H1 (cell line): ENCODE measurements at regions not wholly inside any gene's neighbourhood (a gene's known extent, or its start where the extent isn't known, plus 50 kb on each side); places are given as distances from the start of the nearest gene placed in this dataset.

Source experiments
- CTCF ChIA-PET: fragments of 300-600 bp; sonication (Branson Sonifier 250); formaldehyde crosslinking; loops from one replicate; lab custom pipeline; 2021; ENCODE audit not compliant: partially characterized antibody; lab: Charles Lee
- POLR2A ChIA-PET: fragments of 300-600 bp; sonication (Branson Sonifier 250); formaldehyde crosslinking; loops from one replicate; lab custom pipeline; 2021; ENCODE audit warnings: inconsistent platforms; ENCODE audit not compliant: partially characterized antibody; lab: Charles Lee
- DNase-seq, 2 experiments: peaks; one replicate each; pipeline versions ENCODE4 v3.0.0 to v3.0.0-alpha.2; 2010 to 2022; ENCODE audit warnings: low spot score in 2 of 2, low read depth in 1 of 2, mixed read lengths in 1 of 2
- FAIRE-seq: peaks from 2 replicates; lab custom pipeline; 2011; peaks lifted over from hg19 to GRCh38; lab: Jason Lieb, UNC
- H2AFZ ChIP-seq: 2 replicates; pipeline ENCODE4 v1.8.1; 2012; ENCODE audit warnings: low read length, inconsistent platforms
- H2AK5ac ChIP-seq: 2 replicates; pipeline ENCODE4 v1.6.1; 2013; ENCODE audit warnings: low read depth, low read length
- H2BK120ac ChIP-seq: replicated peaks from 2 replicates; pipeline ENCODE3; 2013; ENCODE audit warnings: low read depth, low read length, inconsistent platforms
- H2BK12ac ChIP-seq: 2 replicates; pipeline ENCODE4 v1.6.1; 2013; ENCODE audit warnings: low read depth, low read length
- H2BK15ac ChIP-seq: 2 replicates; pipeline ENCODE4 v1.6.1; 2013; ENCODE audit warnings: low read length
- H2BK20ac ChIP-seq: 2 replicates; pipeline ENCODE4 v1.6.1; 2013; ENCODE audit warnings: low read length
- H2BK5ac ChIP-seq: 2 replicates; pipeline ENCODE4 v1.6.1; 2013; ENCODE audit warnings: low read depth, low read length
- H3K14ac ChIP-seq: 2 replicates; pipeline ENCODE4 v1.6.1; 2013; ENCODE audit warnings: inconsistent platforms; ENCODE audit not compliant: insufficient read length
- H3K18ac ChIP-seq: 2 replicates; pipeline ENCODE4 v1.6.1; 2013; ENCODE audit warnings: low read length; ENCODE audit errors: extremely low read depth
- H3K23ac ChIP-seq: 2 replicates; pipeline ENCODE4 v1.6.1; 2013; ENCODE audit warnings: inconsistent platforms; ENCODE audit not compliant: insufficient read length
- H3K23me2 ChIP-seq: 2 replicates; pipeline ENCODE4 v1.6.1; 2013; ENCODE audit warnings: low read depth, low read length
- H3K27ac ChIP-seq: 2 replicates; pipeline ENCODE4 v1.6.1; 2011; ENCODE audit warnings: low read depth, low read length, inconsistent platforms
- H3K27me3 ChIP-seq, 4 experiments: replicated peaks in 1 of 4; 1 replicate in 1 of 4; 2 replicates in 3 of 4; pipeline versions ENCODE4 v1.6.1 to v1.8.1; 2011 to 2013; ENCODE audit warnings: low read length in 3 of 4, mild to moderate bottlenecking in 3 of 4, inconsistent platforms in 2 of 4, mixed read lengths in 2 of 4, moderate library complexity in 1 of 4; ENCODE audit not compliant: control insufficient read depth in 3 of 4, insufficient read depth in 3 of 4; ENCODE audit errors: extremely low read depth in 1 of 4
- H3K36me3 ChIP-seq, 4 experiments: 2 replicates each; pipeline versions ENCODE4 v1.6.1 to v1.8.1; 2011 to 2013; ENCODE audit warnings: mild to moderate bottlenecking in 4 of 4, low read length in 3 of 4, moderate library complexity in 2 of 4, control low read depth in 1 of 4, inconsistent platforms in 1 of 4; ENCODE audit not compliant: insufficient read depth in 4 of 4, control insufficient read depth in 2 of 4
- H3K4ac ChIP-seq: replicated peaks from 2 replicates; pipeline ENCODE3; 2013; ENCODE audit warnings: low read length, low read depth, mixed read lengths, inconsistent platforms; ENCODE audit not compliant: insufficient read length
- H3K4me1 ChIP-seq, 4 experiments: replicated peaks in 1 of 4; 1 replicate in 1 of 4; 2 replicates in 3 of 4; pipeline versions ENCODE4 v1.6.1 to v1.8.1; 2011 to 2013; ENCODE audit warnings: low read length in 3 of 4, inconsistent platforms in 2 of 4, mixed read lengths in 1 of 4; ENCODE audit not compliant: insufficient read depth in 4 of 4, control insufficient read depth in 3 of 4
- H3K4me2 ChIP-seq, 2 experiments: 2 replicates each; pipeline versions ENCODE4 v1.6.1 to v1.8.1; 2011 to 2013; ENCODE audit warnings: low read depth in 2 of 2, low read length in 2 of 2, control low read depth in 1 of 2, inconsistent platforms in 1 of 2, mild to moderate bottlenecking in 1 of 2; ENCODE audit not compliant: insufficient read depth in 1 of 2
- H3K4me3 ChIP-seq, 4 experiments: fragments of 200-600, 300-600 bp in 1 of 4; sonication (generic), shearing (Covaris generic), sonication (Bioruptor Twin) in 1 of 4; 2 replicates each; pipeline versions ENCODE4 v1.5.1 to v1.8.1; 2011 to 2016; ENCODE audit warnings: low read length in 4 of 4, low read depth in 3 of 4, control low read depth in 2 of 4, inconsistent platforms in 2 of 4, mild to moderate bottlenecking in 2 of 4, mixed read lengths in 1 of 4, moderate library complexity in 1 of 4; ENCODE audit not compliant: insufficient read depth in 2 of 4; ENCODE audit errors: extremely low read depth in 1 of 4
- H3K56ac ChIP-seq: replicated peaks from 2 replicates; pipeline ENCODE3; 2013; ENCODE audit warnings: low read depth, mild to moderate bottlenecking, mixed read lengths, low read length, inconsistent platforms; ENCODE audit not compliant: insufficient read length
- H3K79me1 ChIP-seq: 2 replicates; pipeline ENCODE4 v1.6.1; 2013; ENCODE audit warnings: low read depth, low read length, control low read depth
- H3K79me2 ChIP-seq, 2 experiments: 2 replicates each; pipeline versions ENCODE4 v1.6.1 to v1.8.1; 2012 to 2013; ENCODE audit warnings: low read length in 2 of 2, mild to moderate bottlenecking in 2 of 2, inconsistent platforms in 1 of 2; ENCODE audit not compliant: insufficient read depth in 2 of 2, control insufficient read depth in 1 of 2
- H3K9ac ChIP-seq, 4 experiments: replicated peaks in 1 of 4; 1 replicate in 1 of 4; 2 replicates in 3 of 4; pipeline versions ENCODE4 v1.6.1 to v1.8.1; 2011 to 2013; ENCODE audit warnings: low read depth in 3 of 4, low read length in 3 of 4, control low read depth in 2 of 4, mild to moderate bottlenecking in 2 of 4, moderate library complexity in 2 of 4, inconsistent platforms in 1 of 4; ENCODE audit errors: extremely low read depth in 1 of 4
- H3K9me3 ChIP-seq, 2 experiments: 2 replicates each; pipeline versions ENCODE4 v1.6.1 to v1.8.1; 2012 to 2013; ENCODE audit warnings: mild to moderate bottlenecking in 2 of 2, moderate library complexity in 2 of 2, control low read depth in 1 of 2, inconsistent platforms in 1 of 2, low read depth in 1 of 2, low read length in 1 of 2, mixed read lengths in 1 of 2; ENCODE audit not compliant: insufficient read depth in 2 of 2
- H4K20me1 ChIP-seq, 2 experiments: replicated peaks in 1 of 2; 2 replicates each; pipeline versions ENCODE3 to v1.8.1; 2011 to 2013; ENCODE audit warnings: inconsistent platforms in 2 of 2, low read length in 2 of 2, mild to moderate bottlenecking in 1 of 2; ENCODE audit not compliant: insufficient read depth in 2 of 2, control insufficient read depth in 1 of 2
- H4K5ac ChIP-seq: 2 replicates; pipeline ENCODE4 v1.6.1; 2013; ENCODE audit warnings: low read length, low read depth, mixed read lengths, inconsistent platforms; ENCODE audit not compliant: insufficient read length
- H4K8ac ChIP-seq: 2 replicates; pipeline ENCODE4 v1.8.0; 2013; ENCODE audit warnings: mild to moderate bottlenecking, moderate library complexity, low read length, inconsistent platforms; ENCODE audit not compliant: insufficient read depth; ENCODE audit errors: extremely low read depth
- H4K91ac ChIP-seq: replicated peaks from 2 replicates; pipeline ENCODE3; 2013; ENCODE audit warnings: low read length, mixed read lengths, inconsistent platforms; ENCODE audit not compliant: insufficient read length
- CEBPB ChIP-seq: IDR thresholded peaks from 2 replicates; pipeline ENCODE4 v1.6.1; 2012; ENCODE audit warnings: low read depth, low read length
- CHD1 ChIP-seq: IDR thresholded peaks from 2 replicates; pipeline ENCODE4 v1.6.1; 2012; ENCODE audit warnings: low read depth, low read length, improper control_type of control experiment
- CREB1 ChIP-seq: IDR thresholded peaks from 2 replicates; pipeline ENCODE4 v1.6.1; 2012; ENCODE audit warnings: inconsistent platforms
- E2F6 ChIP-seq: IDR thresholded peaks from 2 replicates; pipeline ENCODE4 v1.6.1; 2012; ENCODE audit warnings: inconsistent platforms
- FOSL1 ChIP-seq: IDR thresholded peaks from 2 replicates; pipeline ENCODE4 v1.6.1; 2011; ENCODE audit warnings: mild to moderate bottlenecking, low read depth, low read length, moderate library complexity; ENCODE audit not compliant: insufficient read depth
- GTF2F1 ChIP-seq: IDR thresholded peaks from 2 replicates; pipeline ENCODE4 v1.6.1; 2012; ENCODE audit warnings: low read depth, low read length, improper control_type of control experiment, borderline replicate concordance
- NANOG ChIP-seq: IDR thresholded peaks from 2 replicates; pipeline ENCODE4 v1.6.1; 2011; ENCODE audit warnings: low read length, low read depth, mild to moderate bottlenecking, inconsistent platforms; ENCODE audit not compliant: insufficient read depth, poor library complexity, severe bottlenecking
- RAD21 ChIP-seq, 2 experiments: IDR thresholded peaks in 1 of 2; conservative IDR thresholded peaks in 1 of 2; 2 replicates each; pipeline ENCODE4 v1.6.1; 2011; ENCODE audit warnings: low read depth in 2 of 2, low read length in 2 of 2, improper control_type of control experiment in 1 of 2, inconsistent platforms in 1 of 2, mild to moderate bottlenecking in 1 of 2, moderate library complexity in 1 of 2
- RNF2 ChIP-seq: fragments of 200-900, 300-1000 bp; sonication (generic); IDR thresholded peaks from 2 replicates; pipeline ENCODE4 v1.7.1; 2016; ENCODE audit warnings: borderline replicate concordance, low read depth, mild to moderate bottlenecking, antibody characterized with exemption, low read length; ENCODE audit not compliant: poor library complexity, severe bottlenecking; ENCODE audit errors: missing control alignments
- SAP30 ChIP-seq: fragments of 300-600 bp; sonication (generic); IDR thresholded peaks from 2 replicates; pipeline ENCODE4 v1.7.1; 2012; ENCODE audit warnings: low read length, moderate library complexity, mild to moderate bottlenecking, inconsistent platforms; ENCODE audit not compliant: insufficient read depth, insufficient replicate concordance
- SIX5 ChIP-seq: IDR thresholded peaks from 2 replicates; pipeline ENCODE4 v1.6.1; 2011; ENCODE audit warnings: mild to moderate bottlenecking, low read depth, low read length
- SP2 ChIP-seq: IDR thresholded peaks from 2 replicates; pipeline ENCODE4 v1.6.1; 2012; ENCODE audit warnings: mild to moderate bottlenecking, low read length, inconsistent platforms
- TAF1 ChIP-seq: IDR thresholded peaks from 2 replicates; pipeline ENCODE4 v1.6.1; 2011; ENCODE audit warnings: mild to moderate bottlenecking, low read depth, low read length
- TEAD4 ChIP-seq: IDR thresholded peaks from 2 replicates; pipeline ENCODE4 v1.6.1; 2012; ENCODE audit warnings: low read depth, low read length, inconsistent platforms, mixed read lengths
- WGBS, 2 experiments: shearing (Covaris generic) in 1 of 2; methylation state at CpG; one replicate each; pipeline versions ENCODE4 v1.1.6 to v1.1.7; 2013 to 2015; ENCODE audit warnings: low lambda C conversion rate in 2 of 2, mixed read lengths in 2 of 2, inconsistent platforms in 1 of 2, low coverage in 1 of 2, missing lambda C conversion rate in 1 of 2; ENCODE audit not compliant: insufficient replicate concordance in 2 of 2, insufficient coverage in 1 of 2, insufficient read length in 1 of 2; ENCODE audit errors: extremely low coverage in 1 of 2, missing lambda C conversion rate in 1 of 2; 5-methylcytosine and 5-hydroxymethylcytosine counted together

DNA sequence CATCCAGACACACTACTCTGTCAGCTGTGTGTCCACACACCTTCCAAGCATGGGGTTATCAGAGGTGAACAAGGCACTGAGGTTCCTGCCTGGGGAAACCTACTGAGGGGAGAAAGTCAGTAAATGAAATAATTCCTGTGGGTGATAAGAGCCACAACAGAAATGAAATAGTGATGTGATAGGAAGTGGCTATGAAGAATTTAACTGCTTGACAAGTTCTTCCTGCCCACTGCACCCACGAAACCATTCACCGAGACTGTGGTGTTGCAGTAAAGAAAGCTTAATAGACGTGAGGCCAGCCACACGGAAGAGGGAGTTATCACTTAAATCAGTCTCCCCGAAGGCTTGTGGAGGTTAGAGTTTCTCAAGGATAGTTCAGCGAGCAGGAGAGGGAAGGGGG is 353.1 kb downstream of the UQCRFS1 start:
- Histone ChIP-seq H4K91ac (no peak overlapping the region), H4K5ac (no peak overlapping the region), H4K20me1 (no peaks in the 10 kb centered on the region), H4K8ac (no peak overlapping the region), H3K56ac (no peak overlapping the region), H3K18ac (no peak overlapping the region), H3K79me2 (no peaks in the 10 kb centered on the region), H2BK15ac (no peak overlapping the region), H3K4ac (no peak overlapping the region), H3K23ac (no peak overlapping the region), H3K79me1 (no peaks in the 10 kb centered on the region), H2BK5ac (no peak overlapping the region), H3K4me3 (no peak overlapping the region), H2BK12ac (no peak overlapping the region), H3K9me3 (no peaks in the 10 kb centered on the region), H2AFZ (no peak overlapping the region), H3K9ac (no peak overlapping the region), H3K23me2 (no peaks in the 10 kb centered on the region), H3K4me1 (no peaks in the 10 kb centered on the region; a peak in 1 of 7 replicates), H3K27me3 (no peaks in the 10 kb centered on the region; a peak in 1 of 7 replicates), H3K14ac (no peak overlapping the region), H2BK20ac (no peak overlapping the region), H3K4me2 (no peak overlapping the region), H3K36me3 (no peaks in the 10 kb centered on the region), H2AK5ac (no peak overlapping the region), H3K27ac (no peak overlapping the region), H2BK120ac (no peak overlapping the region)
- WGBS, 2 experiments: 79% methylated on average over 6 of the region's 6 CpGs; no CpG with 5 or more reads in 1 of the 2 experiments
- CTCF ChIA-PET: interaction anchor here (2.1 kb wide), 1 partner anchor 123 kb away, joined by 12 read pairs; no protein-coding TSS in a partner anchor
- DNase-seq: no peak
- POLR2A ChIA-PET: no interaction called here
- FAIRE-seq: no peak
- TF ChIP-seq FOSL1 (no peak), SIX5 (no peak), SAP30 (no peak), E2F6 (no peak), CHD1 (no peak), CREB1 (no peak), TEAD4 (no peak), CEBPB (no peak), RAD21 (IDR thresholded peaks at IDR 0.05 in 1 of 2, conservative IDR thresholded peaks at IDR 0.05 in 1 of 2; ENCODE audit: low read depth in 2 of 2, low read length in 2 of 2) (no peak), NANOG (no peak), TAF1 (no peak), SP2 (no peak), GTF2F1 (no peak), RNF2 (no peak)
